Keratinocyte (primary cell): ENCODE measurements at regions not wholly inside any gene's neighbourhood (a gene's known extent, or its start where the extent isn't known, plus 50 kb on each side); places are given as distances from the start of the nearest gene placed in this dataset.

Experiments
- DNase-seq: peaks from one replicate; pipeline ENCODE4 v3.0.0-alpha.2; 2011; ENCODE audit warnings: low read depth, missing footprints, low spot score
- FAIRE-seq: peaks from 2 replicates; lab custom pipeline; 2011; peaks lifted over from hg19 to GRCh38; lab: Jason Lieb, UNC
- H2AFZ ChIP-seq: 2 replicates; pipeline ENCODE4 v1.6.0; 2012; ENCODE audit warnings: low read length, control low read depth, inconsistent platforms; ENCODE audit not compliant: control insufficient read depth
- H3K27ac ChIP-seq: 2 replicates; pipeline ENCODE4 v1.5.1; 2011; ENCODE audit warnings: low read length; ENCODE audit not compliant: control insufficient read depth, insufficient read depth
- H3K27me3 ChIP-seq: 3 replicates; pipeline ENCODE4 v1.6.0; 2011; ENCODE audit warnings: low read length; ENCODE audit not compliant: control insufficient read depth, insufficient read depth; ENCODE audit errors: extremely low read depth
- H3K36me3 ChIP-seq, 2 experiments: 2 replicates in 1 of 2; 3 replicates in 1 of 2; pipeline ENCODE4 v1.5.1; 2011; ENCODE audit warnings: low read length in 2 of 2, mild to moderate bottlenecking in 1 of 2; ENCODE audit not compliant: control insufficient read depth in 2 of 2, insufficient read depth in 2 of 2; ENCODE audit errors: extremely low read depth in 1 of 2
- H3K4me1 ChIP-seq: 3 replicates; pipeline ENCODE4 v1.5.1; 2011; ENCODE audit warnings: low read length; ENCODE audit not compliant: control insufficient read depth, insufficient read depth; ENCODE audit errors: extremely low read depth
- H3K4me2 ChIP-seq: 3 replicates; pipeline ENCODE4 v1.6.0; 2011; ENCODE audit warnings: low read depth, low read length; ENCODE audit not compliant: control insufficient read depth, insufficient read depth; ENCODE audit errors: extremely low read depth
- H3K4me3 ChIP-seq, 3 experiments: fragments of 200-600 bp in 1 of 3; sonication (generic) in 1 of 3; 2 replicates in 2 of 3; 3 replicates in 1 of 3; pipeline ENCODE4 v1.5.1; 2011 to 2016; ENCODE audit warnings: low read length in 3 of 3, mild to moderate bottlenecking in 3 of 3, control low read depth in 2 of 3, inconsistent platforms in 1 of 3, low read depth in 1 of 3, mixed read lengths in 1 of 3, mixed run types in 1 of 3, moderate library complexity in 1 of 3; ENCODE audit not compliant: control insufficient read depth in 2 of 3, insufficient read depth in 2 of 3; ENCODE audit errors: extremely low read depth in 1 of 3
- H3K79me2 ChIP-seq: 2 replicates; pipeline ENCODE4 v1.6.0; 2012; ENCODE audit warnings: low read length; ENCODE audit not compliant: control insufficient read depth, insufficient read depth
- H3K9ac ChIP-seq: 3 replicates; pipeline ENCODE4 v1.6.0; 2011; ENCODE audit warnings: low read length; ENCODE audit not compliant: control insufficient read depth, insufficient read depth; ENCODE audit errors: extremely low read depth
- H3K9me1 ChIP-seq: 3 replicates; pipeline ENCODE4 v1.6.0; 2011; ENCODE audit warnings: low read length; ENCODE audit not compliant: control insufficient read depth, insufficient read depth; ENCODE audit errors: extremely low read depth
- H3K9me3 ChIP-seq: 2 replicates; pipeline ENCODE4 v1.5.1; 2012; ENCODE audit warnings: low read depth, low read length; ENCODE audit not compliant: control insufficient read depth
- H4K20me1 ChIP-seq: 3 replicates; pipeline ENCODE4 v1.6.0; 2011; ENCODE audit warnings: low read length; ENCODE audit not compliant: control insufficient read depth, insufficient read depth; ENCODE audit errors: extremely low read depth
- CTCF ChIP-seq, 3 experiments: IDR thresholded peaks in 1 of 3; conservative IDR thresholded peaks in 1 of 3; optimal IDR thresholded peaks in 1 of 3; 2 replicates in 2 of 3; 3 replicates in 1 of 3; pipeline versions ENCODE3 to v1.5.1; 2011; ENCODE audit warnings: low read length in 3 of 3, mild to moderate bottlenecking in 3 of 3, moderate library complexity in 2 of 3, control low read depth in 1 of 3, inconsistent platforms in 1 of 3; ENCODE audit not compliant: insufficient read depth in 2 of 3; ENCODE audit errors: extremely low read depth in 1 of 3
- EZH2 ChIP-seq: IDR thresholded peaks from one replicate; pipeline ENCODE4 v1.6.1; 2012; ENCODE audit warnings: inconsistent platforms, mild to moderate bottlenecking, low read length, moderate library complexity
- dilution Hi-C: fragments of 300-500 bp; cut with MboI; formaldehyde crosslinking; loops from one replicate; pipeline ENCODE4 v1.7.0; 2020; ENCODE audit warnings: low sequenced_read_pairs; ENCODE audit not compliant: extremely low pct_ligation_motif_present

DNA sequence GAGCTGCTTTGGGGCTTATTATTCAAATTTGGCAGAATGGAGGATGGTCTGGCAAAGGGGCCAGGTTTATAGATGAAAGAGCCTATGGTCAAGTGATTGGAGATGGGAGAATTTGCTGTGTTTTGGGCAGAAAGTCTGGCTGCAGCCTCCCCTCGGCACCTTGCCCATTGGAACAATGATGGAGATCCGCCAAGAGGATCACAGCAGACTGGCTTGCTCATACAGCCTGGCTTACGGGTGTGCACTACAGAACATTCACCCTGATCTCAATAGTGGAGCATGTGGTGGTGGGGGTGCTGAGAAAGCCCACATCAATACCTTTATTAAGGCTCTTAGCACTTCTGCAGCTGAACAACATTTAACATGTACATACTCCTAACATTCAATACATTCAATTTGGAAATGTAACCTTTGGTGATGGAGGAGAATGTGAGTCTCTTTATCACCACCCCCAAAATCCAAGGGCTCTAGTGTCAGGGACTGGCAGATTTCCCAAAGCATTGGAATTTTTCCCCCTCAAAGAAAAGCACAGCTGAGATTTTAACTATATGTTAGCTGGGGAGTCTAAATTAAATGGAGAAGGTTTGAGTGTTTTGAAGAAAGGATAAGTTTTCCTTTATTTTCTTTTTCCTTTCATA lies 118.4 kb upstream of the TMC3 start:
- H3K9ac ChIP-seq, result no peak overlapping the region
- H3K4me1 ChIP-seq, result peaks cover 8% of the 10 kb centered on the region
- peak overlapping the region; percentile 36 for H2AFZ ChIP-seq
- no peak for FAIRE-seq
- no peaks in the 10 kb centered on the region for H4K20me1 ChIP-seq
- dilution Hi-C loops, result no loop called here
- no peak overlapping the region for H3K27ac ChIP-seq
- TF ChIP-seq CTCF (optimal IDR thresholded peaks at IDR 0.05 in 1 of 3, IDR thresholded peaks at IDR 0.05 in 1 of 3, conservative IDR thresholded peaks at IDR 0.05 in 1 of 3; ENCODE audit: extremely low read depth in 1 of 3, insufficient read depth in 2 of 3, low read length in 3 of 3), result no peak
- TF ChIP-seq EZH2, result no peak
- H3K36me3 ChIP-seq, result no peaks in the 10 kb centered on the region
- H3K4me2 ChIP-seq, result peak overlapping the region; percentile 33
- H3K4me3 ChIP-seq, result no peak overlapping the region
- no peaks in the 10 kb centered on the region for H3K9me1 ChIP-seq
- no peaks in the 10 kb centered on the region for H3K79me2 ChIP-seq
- no peak for DNase-seq
- no peaks in the 10 kb centered on the region for H3K9me3 ChIP-seq
- H3K27me3 ChIP-seq, result no peaks in the 10 kb centered on the region

GRCh38 chr15:81491414-81492096 lies 117.5 kb upstream of the TMC3 start:
- no peak overlapping the region for H3K4me2 ChIP-seq

More at GRCh38 chr15:81491414-81492096, 117.5 kb upstream of the TMC3 start:
- no peak for FAIRE-seq
- H4K20me1 ChIP-seq, result no peaks in the 10 kb centered on the region
- H2AFZ ChIP-seq, result no peak overlapping the region
- dilution Hi-C loops, result no loop called here
- DNase-seq, result no peak
- no peaks in the 10 kb centered on the region for H3K9me1 ChIP-seq
- peaks cover 8% of the 10 kb centered on the region for H3K4me1 ChIP-seq
- no peaks in the 10 kb centered on the region for H3K9me3 ChIP-seq
- TF ChIP-seq CTCF (optimal IDR thresholded peaks at IDR 0.05 in 1 of 3, IDR thresholded peaks at IDR 0.05 in 1 of 3, conservative IDR thresholded peaks at IDR 0.05 in 1 of 3; ENCODE audit: extremely low read depth in 1 of 3, insufficient read depth in 2 of 3, low read length in 3 of 3) (no peak), EZH2 (no peak)
- no peaks in the 10 kb centered on the region for H3K27me3 ChIP-seq
- H3K79me2 ChIP-seq, result no peaks in the 10 kb centered on the region
- no peaks in the 10 kb centered on the region for H3K36me3 ChIP-seq
- H3K9ac ChIP-seq, result no peak overlapping the region
- H3K27ac ChIP-seq, result no peak overlapping the region
- H3K4me3 ChIP-seq, result no peak overlapping the region
